K562 (cell line): ENCODE measurements at regions not wholly inside any gene's neighbourhood (a gene's known extent, or its start where the extent isn't known, plus 50 kb on each side); places are given as distances from the start of the nearest gene placed in this dataset.

Source experiments
- ATAC-seq: fragments of 200-7000 bp; cut with Tn5 transposase; 3 replicates; pipeline ENCODE4 v1.9.1; 2020; ENCODE audit warnings: moderate library complexity
- BruUV-seq: library from RNA; stranded (reverse); fragments of 400-500 nt; replicated peaks from 2 replicates; lab custom pipeline; 2021; lab: Mats Ljungman, UMichigan
- CTCF ChIA-PET: fragments of 300-600 bp; formaldehyde crosslinking; extraction: SDS; loops from one replicate; lab custom pipeline; 2021; ENCODE audit warnings: low intra/inter-chr PET ratio; lab: Yijun Ruan, JAX
- POLR2A ChIA-PET: fragments of 300-600, 350-650 bp; sonication (Branson Sonifier 250); formaldehyde crosslinking; extraction: SDS; loops from one replicate; lab custom pipeline; 2021; ENCODE audit warnings: antibody characterized with exemption, inconsistent platforms; lab: Yijun Ruan, JAX
- DNase-seq, 4 experiments: peaks; one replicate each; pipeline versions ENCODE4 v3.0.0 to v3.0.0-alpha.2; 2011 to 2018; ENCODE audit warnings: low spot score in 3 of 4, mixed read lengths in 3 of 4; ENCODE audit errors: extremely low read depth in 1 of 4
- FAIRE-seq: peaks from 2 replicates; lab custom pipeline; 2011; peaks lifted over from hg19 to GRCh38; lab: Jason Lieb, UNC
- H2AFZ ChIP-seq: 2 replicates; pipeline ENCODE4 v1.6.0; 2011; ENCODE audit warnings: low read depth, low read length, control low read depth, inconsistent platforms
- H3K27ac ChIP-seq: fragments of 200-600 bp; 3 replicates; pipeline ENCODE4 v1.8.0; 2011; ENCODE audit warnings: low read depth, mild to moderate bottlenecking, control low read depth, inconsistent platforms, low read length, moderate library complexity, mixed read lengths; ENCODE audit errors: extremely low read depth
- H3K27me3 ChIP-seq, 2 experiments: fragments of 300-600 bp in 1 of 2; 2 replicates in 1 of 2; 3 replicates in 1 of 2; pipeline versions ENCODE4 v1.6.0 to v1.8.0; 2011; ENCODE audit warnings: inconsistent platforms in 2 of 2, low read length in 2 of 2, mild to moderate bottlenecking in 1 of 2, mixed read lengths in 1 of 2, moderate library complexity in 1 of 2; ENCODE audit not compliant: control insufficient read depth in 2 of 2, insufficient read depth in 2 of 2
- H3K36me3 ChIP-seq: fragments of 300-600 bp; 3 replicates; pipeline ENCODE4 v1.8.0; 2011; ENCODE audit warnings: mild to moderate bottlenecking, low read length, inconsistent platforms; ENCODE audit not compliant: control insufficient read depth, insufficient read depth
- H3K4me1 ChIP-seq, 2 experiments: fragments of 200-600 bp in 1 of 2; replicated peaks in 1 of 2; 2 replicates in 1 of 2; 3 replicates in 1 of 2; pipeline versions ENCODE4 v1.5.1 to v1.8.0; 2011; ENCODE audit warnings: inconsistent platforms in 2 of 2, low read length in 2 of 2, mild to moderate bottlenecking in 1 of 2, mixed read lengths in 1 of 2, moderate library complexity in 1 of 2; ENCODE audit not compliant: control insufficient read depth in 2 of 2, insufficient read depth in 2 of 2
- H3K4me2 ChIP-seq: 2 replicates; pipeline ENCODE4 v1.6.1; 2011; ENCODE audit warnings: low read length, control low read depth, inconsistent platforms, mixed read lengths; ENCODE audit not compliant: insufficient read depth
- H3K4me3 ChIP-seq: fragments of 200-600 bp; sonication (generic), shearing (Covaris generic); 2 replicates; pipeline ENCODE4 v1.5.1; 2016; ENCODE audit warnings: control low read depth, inconsistent platforms
- H3K79me2 ChIP-seq: fragments of 200-600 bp; 3 replicates; pipeline ENCODE4 v1.8.0; 2011; ENCODE audit warnings: low read length, inconsistent platforms; ENCODE audit not compliant: control insufficient read depth, insufficient read depth
- H3K9ac ChIP-seq, 2 experiments: 2 replicates each; pipeline versions ENCODE4 v1.6.0 to v1.6.1; 2011; ENCODE audit warnings: low read depth in 2 of 2, low read length in 2 of 2, control low read depth in 1 of 2, inconsistent platforms in 1 of 2, mild to moderate bottlenecking in 1 of 2, mixed read lengths in 1 of 2; ENCODE audit not compliant: insufficient read depth in 1 of 2
- H3K9me1 ChIP-seq: one replicate; pipeline ENCODE4 v1.6.0; 2011; ENCODE audit warnings: inconsistent platforms, mild to moderate bottlenecking, low read length, moderate library complexity; ENCODE audit not compliant: control insufficient read depth, insufficient read depth
- H3K9me3 ChIP-seq: replicated peaks from 2 replicates; pipeline ENCODE4 v1.5.1; 2011; ENCODE audit warnings: low read depth, low read length, inconsistent platforms; ENCODE audit not compliant: control insufficient read depth, insufficient read depth
- H4K20me1 ChIP-seq: replicated peaks from 2 replicates; pipeline ENCODE4 v1.6.1; 2011; ENCODE audit warnings: low read length, inconsistent platforms, mixed read lengths; ENCODE audit not compliant: control insufficient read depth, insufficient read depth
- HMGN3 ChIP-seq: IDR thresholded peaks from 2 replicates; pipeline ENCODE4 v1.6.1; 2011; ENCODE audit warnings: borderline replicate concordance, low read depth, mild to moderate bottlenecking, mixed read lengths, low read length; ENCODE audit not compliant: insufficient read length; ENCODE audit errors: extremely low read depth
- PHB ChIP-seq: fragments of 250-450 bp; sonication (Bioruptor Pico); IDR thresholded peaks from 2 replicates; pipeline ENCODE4 v1.5.0; 2021
- TBL1XR1 ChIP-seq, 2 experiments: IDR thresholded peaks; 2 replicates each; pipeline ENCODE4 v1.6.1; 2012; ENCODE audit warnings: improper control_type of control experiment in 2 of 2, low read length in 2 of 2, mild to moderate bottlenecking in 1 of 2
- ZNF140 ChIP-seq: fragments of 250-450 bp; sonication (Bioruptor Pico); IDR thresholded peaks from 2 replicates; pipeline ENCODE4 v1.8.0; 2021; ENCODE audit warnings: moderate library complexity, mild to moderate bottlenecking, inconsistent platforms
- ZNF280B ChIP-seq: fragments of 250-450 bp; sonication (Bioruptor Pico); IDR thresholded peaks from 2 replicates; pipeline ENCODE4 v1.5.1; 2021; ENCODE audit warnings: mild to moderate bottlenecking
- ZNF507 ChIP-seq: conservative IDR thresholded peaks from 2 replicates; pipeline ENCODE4 v1.6.1; 2017; ENCODE audit warnings: missing genetic modification characterization, missing compliant biosample characterization
- ZNF589 ChIP-seq: fragments of 200-800 bp; sonication (Bioruptor generic); IDR thresholded peaks from 2 replicates; pipeline ENCODE4 v1.6.1; 2016; ENCODE audit warnings: low read depth, missing genetic modification characterization, missing compliant biosample characterization
- WGBS: fragments of 100-300 bp; shearing (Covaris generic); methylation state at CpG from one replicate; pipeline ENCODE4 v1.1.6; 2016; ENCODE audit warnings: low coverage, mixed read lengths; ENCODE audit not compliant: insufficient coverage; ENCODE audit errors: missing lambda C conversion rate; 5-methylcytosine and 5-hydroxymethylcytosine counted together
- in situ Hi-C: fragments of 300-500 bp; cut with MboI; formaldehyde crosslinking; loops from 4 replicates; pipeline ENCODE4 v1.15.0; 2018; ENCODE audit warnings: inconsistent platforms, mixed read lengths
- intact Hi-C: fragments of 100-400 bp; cut with micrococcal nuclease; formaldehyde crosslinking; loops from 2 replicates; pipeline ENCODE4 v1.14.2; 2022

- Histone ChIP-seq H3K27me3 (no peaks in the 10 kb centered on the region), H3K9ac (no peak overlapping the region), H3K9me3 (no peaks in the 10 kb centered on the region), H3K36me3 (no peaks in the 10 kb centered on the region), H3K4me1 (no peaks in the 10 kb centered on the region), H4K20me1 (no peaks in the 10 kb centered on the region), H3K79me2 (no peaks in the 10 kb centered on the region), H3K27ac (no peak overlapping the region), H3K9me1 (no peaks in the 10 kb centered on the region), H3K4me2 (no peak overlapping the region), H3K4me3 (no peak overlapping the region), H2AFZ (no peak overlapping the region)
- CTCF ChIA-PET, result no interaction called here
- FAIRE-seq (no peak), DNase-seq (no peak), ATAC-seq (no peak)
- no peak for TF ChIP-seq ZNF140 (CRISPR knock-in tag)
- no peak for TF ChIP-seq TBL1XR1 (IDR thresholded peaks at IDR 0.05; ENCODE audit: low read length in 2 of 2)
- no peak for TF ChIP-seq ZNF280B (CRISPR knock-in tag)
- no peak for TF ChIP-seq PHB
- no peak for TF ChIP-seq HMGN3
- TF ChIP-seq ZNF589 (CRISPR knock-in tag), result no peak
- no peak for TF ChIP-seq ZNF507 (tag)
- 0% methylated on average over 3 of the region's 3 CpGs for WGBS
- no TSS peak for BruUV-seq
- POLR2A ChIA-PET, result no interaction called here
- intact Hi-C loops (no loop called here), in situ Hi-C loops (no loop called here)
Observed at GRCh38 chr5:25005431-25005830, 360.7 kb upstream of the CDH10 start.
